ENCODE measurements at regions not wholly inside any gene's neighbourhood (a gene's known extent, or its start where the extent isn't known, plus 50 kb on each side); places are given as distances from the start of the nearest gene placed in this dataset.

- TF ChIP-seq POLR2AphosphoS5 (IDR thresholded peaks at IDR 0.05): no peak
- TF ChIP-seq, protein P1, sequence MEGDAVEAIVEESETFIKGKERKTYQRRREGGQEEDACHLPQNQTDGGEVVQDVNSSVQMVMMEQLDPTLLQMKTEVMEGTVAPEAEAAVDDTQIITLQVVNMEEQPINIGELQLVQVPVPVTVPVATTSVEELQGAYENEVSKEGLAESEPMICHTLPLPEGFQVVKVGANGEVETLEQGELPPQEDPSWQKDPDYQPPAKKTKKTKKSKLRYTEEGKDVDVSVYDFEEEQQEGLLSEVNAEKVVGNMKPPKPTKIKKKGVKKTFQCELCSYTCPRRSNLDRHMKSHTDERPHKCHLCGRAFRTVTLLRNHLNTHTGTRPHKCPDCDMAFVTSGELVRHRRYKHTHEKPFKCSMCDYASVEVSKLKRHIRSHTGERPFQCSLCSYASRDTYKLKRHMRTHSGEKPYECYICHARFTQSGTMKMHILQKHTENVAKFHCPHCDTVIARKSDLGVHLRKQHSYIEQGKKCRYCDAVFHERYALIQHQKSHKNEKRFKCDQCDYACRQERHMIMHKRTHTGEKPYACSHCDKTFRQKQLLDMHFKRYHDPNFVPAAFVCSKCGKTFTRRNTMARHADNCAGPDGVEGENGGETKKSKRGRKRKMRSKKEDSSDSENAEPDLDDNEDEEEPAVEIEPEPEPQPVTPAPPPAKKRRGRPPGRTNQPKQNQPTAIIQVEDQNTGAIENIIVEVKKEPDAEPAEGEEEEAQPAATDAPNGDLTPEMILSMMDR (IDR thresholded peaks at IDR 0.05): no peak
- no peak for TF ChIP-seq EP300 (IDR thresholded peaks at IDR 0.05)
These were observed 376.5 kb upstream of the MAN1A1 start for GRCh38 chr6:119726086-119726485.

Measured in gastroesophageal sphincter (tissue), 3 donors.